ENCODE measurements at regions not wholly inside any gene's neighbourhood (a gene's known extent, or its start where the extent isn't known, plus 50 kb on each side); places are given as distances from the start of the nearest gene placed in this dataset.

- TF ChIP-seq ERG (CRISPR knock-in tag; IDR thresholded peaks at IDR 0.05) (no peak), AR (CRISPR knock-in tag; IDR thresholded peaks at IDR 0.05) (no peak), MAX (CRISPR knock-in tag; IDR thresholded peaks at IDR 0.05) (no peak), ZSCAN18 (CRISPR knock-in tag; IDR thresholded peaks at IDR 0.05) (no peak), ZNF671 (CRISPR knock-in tag; IDR thresholded peaks at IDR 0.05) (no peak), ZNF512 (CRISPR knock-in tag; IDR thresholded peaks at IDR 0.05; ENCODE audit: borderline replicate concordance) (no peak), TP53 (CRISPR knock-in tag; IDR thresholded peaks at IDR 0.05) (no peak)
Observed at GRCh38 chr1:83810144-83810543, 188.8 kb downstream of the TTLL7 start (continued).

GRCh38 chr1:83808536-83808935 is 190.4 kb downstream of the TTLL7 start:
- DNase-seq (ENCODE audit: low spot score) (no peak), ATAC-seq (no peak)
- CTCF ChIA-PET: no interaction called here
- no peaks in the 10 kb centered on the region for H3K9me3 Mint-ChIP-seq
- H3K4me3 Mint-ChIP-seq: no peak overlapping the region
- no peaks in the 10 kb centered on the region for H3K27me3 Mint-ChIP-seq (ENCODE audit: low read depth)
- POLR2A ChIA-PET: no interaction called here
- H3K27ac Mint-ChIP-seq: no peak overlapping the region
- H3K36me3 Mint-ChIP-seq: no peaks in the 10 kb centered on the region
- H3K4me1 Mint-ChIP-seq: no peaks in the 10 kb centered on the region
- TF ChIP-seq ESRRA (CRISPR knock-in tag; IDR thresholded peaks at IDR 0.05; ENCODE audit: borderline replicate concordance): no peak
- no peak for TF ChIP-seq ZNF263 (CRISPR knock-in tag; IDR thresholded peaks at IDR 0.05; ENCODE audit: low read depth)
- no peak for TF ChIP-seq ZNF121 (CRISPR knock-in tag; IDR thresholded peaks at IDR 0.05)
- TF ChIP-seq JAZF1 (CRISPR knock-in tag; IDR thresholded peaks at IDR 0.05): no peak
- TF ChIP-seq MYBL2 (CRISPR knock-in tag; IDR thresholded peaks at IDR 0.05): no peak
- TF ChIP-seq IRF2 (CRISPR knock-in tag; IDR thresholded peaks at IDR 0.05; ENCODE audit: borderline replicate concordance, low read depth): no peak
- TF ChIP-seq SOX15 (CRISPR knock-in tag; IDR thresholded peaks at IDR 0.05): no peak
- no peak for TF ChIP-seq PRDM15 (CRISPR knock-in tag; IDR thresholded peaks at IDR 0.05)
- TF ChIP-seq CREB1 (CRISPR knock-in tag; IDR thresholded peaks at IDR 0.05): no peak
- TF ChIP-seq RORB (CRISPR knock-in tag; IDR thresholded peaks at IDR 0.05): no peak
- no peak for TF ChIP-seq ZNF671 (CRISPR knock-in tag; IDR thresholded peaks at IDR 0.05)
- TF ChIP-seq ZNF532 (CRISPR knock-in tag; IDR thresholded peaks at IDR 0.05; ENCODE audit: borderline replicate concordance): no peak
- TF ChIP-seq SMAD3 (CRISPR knock-in tag; IDR thresholded peaks at IDR 0.05; ENCODE audit: borderline replicate concordance): no peak
- no peak for TF ChIP-seq TCF7 (CRISPR knock-in tag; IDR thresholded peaks at IDR 0.05; ENCODE audit: low read depth)
- TF ChIP-seq ZBTB43 (CRISPR knock-in tag; IDR thresholded peaks at IDR 0.05): no peak
